Heart left ventricle (tissue), 16 donors: ENCODE measurements at regions not wholly inside any gene's neighbourhood (a gene's known extent, or its start where the extent isn't known, plus 50 kb on each side); places are given as distances from the start of the nearest gene placed in this dataset.

ENCODE experiments used
- ATAC-seq, 4 donors: fragments of 200-7000 bp; cut with Tn5 transposase; one replicate each; pipeline ENCODE4 v1.9.1; 2020 to 2022; ENCODE audit warnings: moderate library complexity in 4 of 4, mild to moderate bottlenecking in 3 of 4, moderate number of reproducible peaks in 1 of 4
- DNase-seq, 5 donors: peaks; one replicate each; pipeline ENCODE4 v3.0.0-alpha.2; 2020
- H3K27ac ChIP-seq, 12 donors: fragments of 200-600 bp; sonication (generic) in 4 of 12; one replicate each; pipeline versions ENCODE4 v1.5.0 to v1.8.0; 2016 to 2022; ENCODE audit warnings: mild to moderate bottlenecking in 2 of 12
- H3K27me3 ChIP-seq, 9 donors: fragments of 200-600 bp; sonication (generic) in 2 of 9; one replicate each; pipeline versions ENCODE4 v1.5.1 to v1.8.0; 2016 to 2022; ENCODE audit warnings: mild to moderate bottlenecking in 3 of 9
- H3K36me3 ChIP-seq, 9 donors: fragments of 200-600 bp; sonication (generic) in 2 of 9; one replicate each; pipeline versions ENCODE4 v1.5.0 to v1.8.0; 2018 to 2022; ENCODE audit warnings: mild to moderate bottlenecking in 2 of 9
- H3K4me1 ChIP-seq, 12 donors: fragments of 200-600 bp; sonication (generic) in 4 of 12; one replicate each; pipeline versions ENCODE4 v1.5.0 to v1.8.0; 2016 to 2022; ENCODE audit warnings: mild to moderate bottlenecking in 3 of 12
- H3K4me3 ChIP-seq, 12 donors: fragments of 200-600 bp; sonication (generic) in 4 of 12; one replicate each; pipeline versions ENCODE4 v1.5.0 to v1.8.0; 2017 to 2022; ENCODE audit warnings: mild to moderate bottlenecking in 9 of 12, moderate library complexity in 4 of 12
- H3K9me3 ChIP-seq, 12 donors: fragments of 200-600 bp; sonication (generic) in 4 of 12; one replicate each; pipeline versions ENCODE4 v1.5.0 to v1.8.0; 2016 to 2022; ENCODE audit warnings: mild to moderate bottlenecking in 1 of 12
- POLR2A ChIP-seq, 2 donors: fragments of 450-650 bp; IDR thresholded peaks; one replicate each; pipeline ENCODE4 v1.6.1; 2017; ENCODE audit warnings: antibody characterized with exemption in 2 of 2, mild to moderate bottlenecking in 2 of 2, moderate library complexity in 2 of 2
- WGBS, 4 donors: extraction: QIAGEN DNeasy Blood & Tissue Kit in 2 of 4; methylation state at CpG; one replicate each; pipeline versions ENCODE4 v1.1.5 to v1.1.7; 2013 to 2018; 5-methylcytosine and 5-hydroxymethylcytosine counted together
- intact Hi-C, 10 donors: fragments of 100-400 bp; cut with DNase I; formaldehyde crosslinking; loops; one replicate each; pipeline versions ENCODE4 v1.11.1 to v1.14.2; 2022
- TF ChIP-seq, protein P1 (sequence below), 12 donors: fragments of 200-600 bp; sonication (generic) in 4 of 12; IDR thresholded peaks; one replicate each; pipeline versions ENCODE4 v1.5.0 to v1.8.0; 2018 to 2022; ENCODE audit warnings: antibody characterized with exemption in 12 of 12, mild to moderate bottlenecking in 5 of 12
- donor health status: ischemic (EF 13 %, LVEDD 7.1; RV severe dilation, severe dysfunction).
- donor health status: healthy with polysubstance abuse.
- donor health status: DM: no; HTN: yes; CAD: no.
- donor health status: DM: no; HTN: no; CAD: no.
- donor health status: ischemic (EF 25% LVEDD 6.9; RV normal size, moderate dysfunction).
- donor health status: ischemic (EF 25% LVEDD 5.7; RV mildly dilated, moderate dysfunction).
- donor health status: healthy.
- donor health status: DM: yes; HTN: yes; CAD: no.
- donor health status: ischemic (EF 35%, LVEDD 5.7; RV mildly dilated, moderate dysfunction).
- donor health status: nonischemic (EF 11% LVEDD 7.7; RV severe dilation, severe dysfunction).
- donor health status: DM: yes; HTN: yes; CAD: no.
- donor health status: PGD.
- donor health status: ischemic (EF 29% LVEDD 5.4; RV normal size, mild dysfunction).
- donor health status: nonischemic (EF 23%, LVEDD 6.1; RV moderate dilation, normal function).

DNA sequence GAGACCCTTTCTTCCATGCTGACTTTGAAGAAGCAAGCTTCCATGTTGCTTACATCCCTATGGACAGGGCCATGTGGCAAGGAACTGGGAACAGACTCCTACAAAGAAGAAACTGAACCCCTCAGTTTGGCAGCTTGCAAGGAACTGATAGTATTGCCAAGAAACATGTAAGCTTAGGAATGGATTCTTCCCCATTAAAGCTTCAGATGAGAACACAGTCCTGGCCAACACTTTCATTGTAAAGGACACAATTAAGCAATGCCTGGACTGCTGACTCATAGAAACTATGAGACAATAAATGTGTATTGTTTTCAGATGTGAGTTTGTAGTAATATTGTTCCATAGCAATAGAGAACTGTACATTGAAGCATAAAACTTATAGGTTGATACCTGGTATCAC lies 82.4 kb downstream of the AASDHPPT start:
- peaks cover 0 to 9% (median 0%) of the 10 kb centered on the region in 12 donors for H3K9me3 ChIP-seq
- ATAC-seq (no peak), DNase-seq (no peak)
- intact Hi-C loops = no loop called here
- no peaks in the 10 kb centered on the region for H3K36me3 ChIP-seq
- no peak overlapping the region for H3K27ac ChIP-seq
- H3K4me3 ChIP-seq = no peak overlapping the region
- H3K4me1 ChIP-seq = no peaks in the 10 kb centered on the region
- no peaks in the 10 kb centered on the region for H3K27me3 ChIP-seq
- no peak for TF ChIP-seq POLR2A (IDR thresholded peaks at IDR 0.05)
- TF ChIP-seq, protein P1, sequence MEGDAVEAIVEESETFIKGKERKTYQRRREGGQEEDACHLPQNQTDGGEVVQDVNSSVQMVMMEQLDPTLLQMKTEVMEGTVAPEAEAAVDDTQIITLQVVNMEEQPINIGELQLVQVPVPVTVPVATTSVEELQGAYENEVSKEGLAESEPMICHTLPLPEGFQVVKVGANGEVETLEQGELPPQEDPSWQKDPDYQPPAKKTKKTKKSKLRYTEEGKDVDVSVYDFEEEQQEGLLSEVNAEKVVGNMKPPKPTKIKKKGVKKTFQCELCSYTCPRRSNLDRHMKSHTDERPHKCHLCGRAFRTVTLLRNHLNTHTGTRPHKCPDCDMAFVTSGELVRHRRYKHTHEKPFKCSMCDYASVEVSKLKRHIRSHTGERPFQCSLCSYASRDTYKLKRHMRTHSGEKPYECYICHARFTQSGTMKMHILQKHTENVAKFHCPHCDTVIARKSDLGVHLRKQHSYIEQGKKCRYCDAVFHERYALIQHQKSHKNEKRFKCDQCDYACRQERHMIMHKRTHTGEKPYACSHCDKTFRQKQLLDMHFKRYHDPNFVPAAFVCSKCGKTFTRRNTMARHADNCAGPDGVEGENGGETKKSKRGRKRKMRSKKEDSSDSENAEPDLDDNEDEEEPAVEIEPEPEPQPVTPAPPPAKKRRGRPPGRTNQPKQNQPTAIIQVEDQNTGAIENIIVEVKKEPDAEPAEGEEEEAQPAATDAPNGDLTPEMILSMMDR (IDR thresholded peaks at IDR 0.05) = no peak

DNA sequence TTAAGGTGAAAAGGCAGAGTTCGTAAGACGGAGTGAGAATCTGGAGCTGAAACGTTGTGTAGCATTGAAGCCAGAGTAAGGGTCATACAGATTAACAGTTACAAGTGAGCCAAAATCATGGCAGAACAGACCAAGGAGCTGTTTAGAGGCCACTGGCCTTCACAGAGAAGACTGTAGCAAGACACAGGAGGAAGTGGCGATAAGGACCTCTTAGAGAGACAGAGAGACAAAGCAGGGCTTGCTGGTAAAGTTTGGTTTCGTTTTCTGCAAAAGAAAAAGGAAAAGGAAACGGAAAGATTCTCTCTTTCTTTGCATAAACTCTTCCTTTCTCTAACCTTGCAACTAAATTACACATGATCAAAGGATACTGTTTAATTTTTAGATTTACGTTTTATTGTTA lies 83.0 kb downstream of the AASDHPPT start:
- ATAC-seq (no peak), DNase-seq (no peak)
- Histone ChIP-seq H3K4me3 (no peak overlapping the region), H3K27ac (no peak overlapping the region), H3K9me3 (peaks cover 0 to 9% (median 0%) of the 10 kb centered on the region in 12 donors), H3K36me3 (no peaks in the 10 kb centered on the region), H3K27me3 (no peaks in the 10 kb centered on the region), H3K4me1 (no peaks in the 10 kb centered on the region)
- intact Hi-C loops = no loop called here
- 79 to 81% (median 79%) methylated on average over 7 of the region's 7 CpGs for WGBS, 4 donors
- TF ChIP-seq POLR2A (IDR thresholded peaks at IDR 0.05) = no peak
- TF ChIP-seq, protein P1 (IDR thresholded peaks at IDR 0.05) = no peak

DNA sequence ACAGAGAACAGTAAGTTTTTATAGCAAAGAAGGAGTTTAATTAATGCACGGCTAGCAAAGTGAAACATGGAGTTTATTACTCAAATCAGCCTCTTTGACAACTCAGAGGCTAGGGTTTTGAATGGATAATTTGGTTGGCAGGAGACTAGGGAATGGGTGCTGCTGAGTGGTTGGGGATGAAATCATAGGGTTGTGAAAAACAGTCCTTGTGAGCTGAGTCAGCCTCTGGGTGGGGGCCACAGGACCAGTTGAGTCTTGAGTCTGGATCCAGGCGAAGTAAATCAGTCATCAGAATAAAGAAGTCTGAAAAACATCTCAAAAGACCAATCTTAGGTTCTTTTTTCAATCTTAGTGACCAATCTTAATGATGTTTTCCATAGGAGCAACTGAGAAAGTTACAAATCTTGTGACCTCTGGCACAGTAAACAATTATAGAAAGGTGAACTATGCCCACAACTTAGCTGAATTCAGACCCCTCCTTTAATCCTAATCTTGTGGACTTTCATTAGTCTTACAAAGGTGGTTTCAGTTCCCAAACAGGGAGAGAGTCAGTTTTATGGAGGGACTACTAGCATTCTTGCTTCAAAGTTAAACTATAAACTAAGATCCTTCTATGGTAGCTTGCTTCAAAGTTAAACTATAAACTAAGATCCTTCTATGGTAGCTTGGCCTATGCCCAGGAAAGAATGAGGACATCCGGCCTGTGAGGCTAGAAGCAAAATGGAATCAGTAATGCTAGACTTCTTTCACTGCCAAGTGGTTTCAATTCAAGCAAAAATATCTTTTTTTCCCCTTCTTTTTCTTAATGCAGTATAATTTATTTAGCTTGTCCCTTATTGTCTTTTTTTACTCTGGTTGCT lies 84.5 kb downstream of the AASDHPPT start:
- no peak for ATAC-seq
- H3K27me3 ChIP-seq = no peaks in the 10 kb centered on the region
- DNase-seq = no peak
- H3K27ac ChIP-seq = peak overlapping the region in 1 of 12 donors; percentile 51
- no peaks in the 10 kb centered on the region for H3K36me3 ChIP-seq
- peaks cover 0 to 22% (median 11%) of the 10 kb centered on the region in 12 donors for H3K9me3 ChIP-seq
- no peaks in the 10 kb centered on the region for H3K4me1 ChIP-seq
- H3K4me3 ChIP-seq = no peak overlapping the region
- intact Hi-C loops = no loop called here
- no peak for TF ChIP-seq POLR2A (IDR thresholded peaks at IDR 0.05)
- TF ChIP-seq, protein P1 (IDR thresholded peaks at IDR 0.05) = no peak
- 65 to 77% (median 68%) methylated on average over 3 of the region's 3 CpGs for WGBS, 4 donors

DNA sequence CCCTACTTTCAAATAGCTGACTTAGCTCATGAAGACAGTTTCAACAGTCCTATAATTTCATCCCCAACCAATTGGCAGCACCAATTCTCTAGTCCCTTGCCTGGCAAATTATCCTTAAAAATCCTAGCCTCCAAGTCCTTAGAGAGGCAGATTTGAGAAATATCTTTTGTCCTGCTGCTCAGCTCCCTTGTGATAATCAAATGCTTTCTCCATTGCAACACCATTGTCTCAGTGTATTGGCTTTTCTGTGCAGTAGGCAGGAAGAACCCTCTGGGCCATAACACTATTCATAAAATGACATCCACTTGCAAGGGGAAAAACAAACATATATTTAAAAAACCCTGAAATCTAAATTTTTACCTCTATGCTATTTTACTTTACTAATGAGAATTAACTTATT lies 89.6 kb downstream of the AASDHPPT start:
- ATAC-seq (no peak), DNase-seq (no peak)
- no peaks in the 10 kb centered on the region for H3K4me1 ChIP-seq
- TF ChIP-seq, protein P1 (IDR thresholded peaks at IDR 0.05) = no peak
- no peak for TF ChIP-seq POLR2A (IDR thresholded peaks at IDR 0.05)
- no peak overlapping the region for H3K27ac ChIP-seq
- intact Hi-C loops = no loop called here
- H3K9me3 ChIP-seq = peaks cover 0 to 30% (median 16%) of the 10 kb centered on the region in 12 donors
- H3K36me3 ChIP-seq = no peaks in the 10 kb centered on the region
- no peak overlapping the region for H3K4me3 ChIP-seq
- no peaks in the 10 kb centered on the region for H3K27me3 ChIP-seq
